ENCODE measurements at regions not wholly inside any gene's neighbourhood (a gene's known extent, or its start where the extent isn't known, plus 50 kb on each side); places are given as distances from the start of the nearest gene placed in this dataset.
"Not testable (repeated sequence)": the region's sequence is repeated elsewhere in the genome, so short reads cannot be mapped to it uniquely, and the experiment has no call there.

GRCh38 chr1:245058882-245059281, 95.9 kb upstream of the KIF26B start:
- Histone ChIP-seq H3K4me1 (peaks cover 15% of the 10 kb centered on the region), H3K27me3 (no peaks in the 10 kb centered on the region), H3K27ac (no peak overlapping the region), H3K9me3 (no peaks in the 10 kb centered on the region), H3K4me3 (no peak overlapping the region), H3K36me3 (replicated peaks in 1 of 2; ENCODE audit: insufficient read depth in 1 of 2, low read depth in 2 of 2) (no peaks in the 10 kb centered on the region)
- no peak for DNase-seq
- WGBS, 2 donors: 87 to 92% methylated on average over 4 of the region's 4 CpGs
- TF ChIP-seq, protein P1, sequence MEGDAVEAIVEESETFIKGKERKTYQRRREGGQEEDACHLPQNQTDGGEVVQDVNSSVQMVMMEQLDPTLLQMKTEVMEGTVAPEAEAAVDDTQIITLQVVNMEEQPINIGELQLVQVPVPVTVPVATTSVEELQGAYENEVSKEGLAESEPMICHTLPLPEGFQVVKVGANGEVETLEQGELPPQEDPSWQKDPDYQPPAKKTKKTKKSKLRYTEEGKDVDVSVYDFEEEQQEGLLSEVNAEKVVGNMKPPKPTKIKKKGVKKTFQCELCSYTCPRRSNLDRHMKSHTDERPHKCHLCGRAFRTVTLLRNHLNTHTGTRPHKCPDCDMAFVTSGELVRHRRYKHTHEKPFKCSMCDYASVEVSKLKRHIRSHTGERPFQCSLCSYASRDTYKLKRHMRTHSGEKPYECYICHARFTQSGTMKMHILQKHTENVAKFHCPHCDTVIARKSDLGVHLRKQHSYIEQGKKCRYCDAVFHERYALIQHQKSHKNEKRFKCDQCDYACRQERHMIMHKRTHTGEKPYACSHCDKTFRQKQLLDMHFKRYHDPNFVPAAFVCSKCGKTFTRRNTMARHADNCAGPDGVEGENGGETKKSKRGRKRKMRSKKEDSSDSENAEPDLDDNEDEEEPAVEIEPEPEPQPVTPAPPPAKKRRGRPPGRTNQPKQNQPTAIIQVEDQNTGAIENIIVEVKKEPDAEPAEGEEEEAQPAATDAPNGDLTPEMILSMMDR (IDR thresholded peaks at IDR 0.05): no peak
- no peak for TF ChIP-seq POLR2A (IDR thresholded peaks at IDR 0.05)
- intact Hi-C loops (cut with DNase I): no loop called here
- ATAC-seq: no peak

DNA sequence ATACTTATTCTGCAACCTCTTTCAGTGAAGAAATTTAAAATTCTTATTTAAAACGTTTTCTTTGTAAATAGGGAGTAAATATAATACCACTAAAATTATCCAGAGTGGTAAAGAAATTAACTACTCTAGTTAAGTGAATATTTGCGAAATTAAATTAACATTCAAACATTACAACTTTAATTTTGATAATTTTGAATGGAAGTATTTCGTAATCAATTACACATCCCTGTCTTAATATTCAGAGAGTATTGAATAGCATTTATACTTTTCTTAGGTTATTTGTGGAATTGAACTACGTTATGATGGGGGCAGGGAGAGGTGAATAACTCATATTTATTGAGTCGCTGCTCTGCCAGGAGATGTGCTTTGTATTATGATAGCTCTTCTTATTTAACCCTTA, 96.3 kb upstream of the KIF26B start:
- H3K9me3 ChIP-seq: no peaks in the 10 kb centered on the region
- H3K4me1 ChIP-seq: peaks cover 15% of the 10 kb centered on the region
- intact Hi-C loops (cut with DNase I): no loop called here
- no peaks in the 10 kb centered on the region for H3K27me3 ChIP-seq
- H3K27ac ChIP-seq: no peak overlapping the region
- WGBS, 2 donors: 84 to 85% methylated on average over 5 of the region's 5 CpGs
- DNase-seq: no peak
- no peak for TF ChIP-seq POLR2A (IDR thresholded peaks at IDR 0.05)
- TF ChIP-seq, protein P1 (IDR thresholded peaks at IDR 0.05): no peak
- no peak for ATAC-seq
- no peak overlapping the region for H3K4me3 ChIP-seq
- no peaks in the 10 kb centered on the region for H3K36me3 ChIP-seq (replicated peaks in 1 of 2; ENCODE audit: insufficient read depth in 1 of 2, low read depth in 2 of 2)

DNA sequence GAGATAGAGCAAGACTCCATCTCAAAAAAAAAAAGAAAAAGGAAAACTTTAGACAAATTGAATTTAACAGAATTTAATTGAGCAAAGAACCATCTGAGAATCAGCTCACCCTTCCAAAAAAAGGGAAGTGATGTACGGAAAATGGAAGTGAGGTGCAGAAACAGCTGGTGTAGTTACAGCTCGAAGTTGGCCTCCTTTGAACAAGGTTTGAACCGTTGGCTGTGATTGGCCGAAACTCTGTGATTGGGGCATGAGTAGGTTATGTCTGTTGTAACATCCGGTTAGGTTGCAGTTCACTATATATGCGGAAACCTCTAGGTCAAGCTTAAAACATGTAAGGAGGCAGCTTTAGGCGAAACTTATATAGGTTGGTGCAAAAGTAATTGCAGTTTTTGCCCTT, 97.9 kb upstream of the KIF26B start:
- no peaks in the 10 kb centered on the region for H3K9me3 ChIP-seq
- no peak overlapping the region for H3K27ac ChIP-seq
- H3K4me1 ChIP-seq: peaks cover 15% of the 10 kb centered on the region
- no peaks in the 10 kb centered on the region for H3K36me3 ChIP-seq (replicated peaks in 1 of 2; ENCODE audit: insufficient read depth in 1 of 2, low read depth in 2 of 2)
- intact Hi-C loops (cut with DNase I): no loop called here
- no peak for TF ChIP-seq POLR2A (IDR thresholded peaks at IDR 0.05)
- 84 to 86% methylated on average over 7 of the region's 7 CpGs for WGBS, 2 donors
- ATAC-seq (no peak), DNase-seq (peak in 1 of 4 donors; percentile 32)
- H3K4me3 ChIP-seq: no peak overlapping the region
- H3K27me3 ChIP-seq: no peaks in the 10 kb centered on the region

DNA sequence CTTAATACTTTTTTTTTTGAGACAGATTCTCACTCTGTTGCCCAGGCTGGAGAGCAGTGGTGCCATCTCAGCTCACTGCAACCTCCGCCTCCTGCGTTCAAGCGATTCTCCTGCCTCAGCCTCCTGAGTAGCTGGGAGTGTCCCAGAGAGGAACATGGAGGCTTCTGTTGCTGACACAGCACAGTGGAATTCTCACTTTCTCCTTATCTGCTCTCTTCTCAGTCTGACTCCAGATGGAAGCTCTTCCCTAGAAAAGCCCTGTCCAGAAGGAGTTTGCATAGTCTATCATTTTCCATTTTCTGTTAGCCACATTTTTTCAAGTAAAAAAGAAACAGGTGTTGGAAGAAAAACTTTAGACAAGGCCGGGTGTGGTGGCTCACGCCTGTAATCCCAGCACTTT, 98.5 kb upstream of the KIF26B start:
- H3K27ac ChIP-seq; H3K4me3 ChIP-seq; H3K27me3 ChIP-seq; DNase-seq; ATAC-seq; H3K36me3 ChIP-seq (replicated peaks in 1 of 2; ENCODE audit: insufficient read depth in 1 of 2, low read depth in 2 of 2); H3K9me3 ChIP-seq; intact Hi-C loops (cut with DNase I): not testable (repeated sequence)
- WGBS, 2 donors: 94% methylated on average over 5 of the region's 5 CpGs
- H3K4me1 ChIP-seq: peaks cover 14% of the 10 kb centered on the region

GRCh38 chr1:245055752-245056151, 99.0 kb upstream of the KIF26B start:
- H3K27ac ChIP-seq: no peak overlapping the region
- H3K27me3 ChIP-seq: no peaks in the 10 kb centered on the region
- H3K4me1 ChIP-seq: peaks cover 9% of the 10 kb centered on the region
- H3K36me3 ChIP-seq (replicated peaks in 1 of 2; ENCODE audit: insufficient read depth in 1 of 2, low read depth in 2 of 2): no peaks in the 10 kb centered on the region
- no peak for ATAC-seq
- no peak overlapping the region for H3K4me3 ChIP-seq
- WGBS, 2 donors: 43 to 59% methylated on average over 4 of the region's 4 CpGs
- intact Hi-C loops (cut with DNase I): no loop called here
- no peak for TF ChIP-seq POLR2A (IDR thresholded peaks at IDR 0.05)
- TF ChIP-seq, protein P1 (IDR thresholded peaks at IDR 0.05): no peak
- DNase-seq: no peak
- no peaks in the 10 kb centered on the region for H3K9me3 ChIP-seq

GRCh38 chr1:245054507-245055270, 100.1 kb upstream of the KIF26B start:
- Histone ChIP-seq H3K27ac (peak overlapping the region in 1 of 4 donors; percentile 44), H3K9me3 (no peaks in the 10 kb centered on the region), H3K4me1 (no peaks in the 10 kb centered on the region), H3K27me3 (no peaks in the 10 kb centered on the region), H3K4me3 (no peak overlapping the region), H3K36me3 (replicated peaks in 1 of 2; ENCODE audit: insufficient read depth in 1 of 2, low read depth in 2 of 2) (no peaks in the 10 kb centered on the region)
- no peak for TF ChIP-seq POLR2A (IDR thresholded peaks at IDR 0.05)
- TF ChIP-seq, protein P1 (IDR thresholded peaks at IDR 0.05): no peak
- DNase-seq: peak in 1 of 4 donors; percentile 15
- intact Hi-C loops (cut with DNase I): no loop called here
- ATAC-seq: no peak
- WGBS, 2 donors: 68 to 92% methylated on average over 11 of the region's 11 CpGs

All from body of pancreas (tissue), 4 donors.